ENCODE measurements at regions not wholly inside any gene's neighbourhood (a gene's known extent, or its start where the extent isn't known, plus 50 kb on each side); places are given as distances from the start of the nearest gene placed in this dataset.

GRCh38 chr7:89994483-89994882 lies 159.8 kb upstream of the STEAP1 start:
- Histone ChIP-seq H3K4me1 (replicated peaks in 1 of 2) (no peaks in the 10 kb centered on the region), H3K27me3 (no peaks in the 10 kb centered on the region), H3K9me3 (replicated peaks in 1 of 3) (no peaks in the 10 kb centered on the region), H3K36me3 (replicated peaks in 1 of 2) (no peaks in the 10 kb centered on the region), H3K4me3 (no peak overlapping the region), H3K27ac (no peak overlapping the region)
- TF ChIP-seq POLR2A (IDR thresholded peaks at IDR 0.05) (no peak), CTCF (IDR thresholded peaks at IDR 0.05) (no peak)
- intact Hi-C loops (cut with DNase I) = no loop called here
- DNase-seq = no peak
- WGBS, 4 donors = 63 to 70% (median 64%) methylated on average over 1 of the region's 1 CpG

- Histone ChIP-seq H3K36me3 (replicated peaks in 1 of 2) (no peaks in the 10 kb centered on the region), H3K4me1 (replicated peaks in 1 of 2) (no peaks in the 10 kb centered on the region), H3K4me3 (no peak overlapping the region), H3K9me3 (replicated peaks in 1 of 3) (no peaks in the 10 kb centered on the region), H3K27ac (no peak overlapping the region), H3K27me3 (no peaks in the 10 kb centered on the region)
- TF ChIP-seq CTCF (IDR thresholded peaks at IDR 0.05) (no peak), POLR2A (IDR thresholded peaks at IDR 0.05) (no peak)
- intact Hi-C loops (cut with DNase I) = no loop called here
- WGBS, 4 donors = 76 to 78% (median 77%) methylated on average over 2 of the region's 2 CpGs
- DNase-seq = no peak
These were observed 155.7 kb upstream of the STEAP1 start for GRCh38 chr7:89998554-89998953.

- Histone ChIP-seq H3K4me1 (replicated peaks in 1 of 2) (no peaks in the 10 kb centered on the region), H3K4me3 (no peak overlapping the region), H3K9me3 (replicated peaks in 1 of 3) (no peaks in the 10 kb centered on the region), H3K36me3 (replicated peaks in 1 of 2) (no peaks in the 10 kb centered on the region), H3K27me3 (no peaks in the 10 kb centered on the region), H3K27ac (no peak overlapping the region)
- intact Hi-C loops (cut with DNase I) = no loop called here
- DNase-seq = no peak
- 69 to 76% (median 73%) methylated on average over 2 of the region's 2 CpGs for WGBS, 4 donors
- TF ChIP-seq POLR2A (IDR thresholded peaks at IDR 0.05) = no peak
- no peak for TF ChIP-seq CTCF (IDR thresholded peaks at IDR 0.05)
These were observed 148.4 kb upstream of the STEAP1 start for GRCh38 chr7:90005836-90006235.

- intact Hi-C loops (cut with DNase I) = no loop called here
- Histone ChIP-seq H3K4me1 (replicated peaks in 1 of 2) (no peaks in the 10 kb centered on the region), H3K27me3 (no peaks in the 10 kb centered on the region), H3K27ac (no peak overlapping the region), H3K4me3 (no peak overlapping the region), H3K36me3 (replicated peaks in 1 of 2) (no peaks in the 10 kb centered on the region), H3K9me3 (replicated peaks in 1 of 3) (no peaks in the 10 kb centered on the region)
- no peak for TF ChIP-seq POLR2A (IDR thresholded peaks at IDR 0.05)
- TF ChIP-seq CTCF (IDR thresholded peaks at IDR 0.05) = no peak
- DNase-seq = no peak
- WGBS, 4 donors = 57 to 79% (median 67%) methylated on average over 3 of the region's 3 CpGs
These were observed 147.1 kb upstream of the STEAP1 start for GRCh38 chr7:90007001-90007654.
